Lung (tissue), 11 donors: ENCODE measurements at regions not wholly inside any gene's neighbourhood (a gene's known extent, or its start where the extent isn't known, plus 50 kb on each side); places are given as distances from the start of the nearest gene placed in this dataset.

ENCODE experiments used
- ATAC-seq: fragments of 200-7000 bp; cut with Tn5 transposase; one replicate; pipeline ENCODE4 v1.9.1; 2020; ENCODE audit warnings: moderate number of reproducible peaks; ENCODE audit not compliant: insufficient read depth, low FRiP score
- DNase-seq, 3 donors: peaks; one replicate each; pipeline ENCODE4 v3.0.0-alpha.2; 2013 to 2017
- H3K27ac ChIP-seq, 2 donors: one replicate each; pipeline ENCODE4 v1.5.1; 2013; ENCODE audit warnings: mild to moderate bottlenecking in 2 of 2, moderate library complexity in 2 of 2, control low read depth in 1 of 2, inconsistent platforms in 1 of 2, low read depth in 1 of 2, low read length in 1 of 2
- H3K27me3 ChIP-seq, 3 donors: one replicate each; pipeline ENCODE4 v1.5.1; 2013; ENCODE audit warnings: low read length in 2 of 3; ENCODE audit not compliant: control insufficient read depth in 3 of 3, insufficient read depth in 3 of 3
- H3K36me3 ChIP-seq, 4 donors: one replicate each; pipeline ENCODE4 v1.5.1; 2013; ENCODE audit warnings: low read length in 4 of 4, mild to moderate bottlenecking in 1 of 4, moderate library complexity in 1 of 4; ENCODE audit not compliant: control insufficient read depth in 4 of 4, insufficient read depth in 4 of 4
- H3K4me1 ChIP-seq, 5 donors: one replicate each; pipeline ENCODE4 v1.5.1; 2013; ENCODE audit warnings: low read length in 5 of 5, mild to moderate bottlenecking in 2 of 5, moderate library complexity in 1 of 5; ENCODE audit not compliant: control insufficient read depth in 5 of 5, insufficient read depth in 5 of 5
- H3K4me3 ChIP-seq: one replicate; pipeline ENCODE4 v1.5.1; 2013; ENCODE audit warnings: mild to moderate bottlenecking, control low read depth, moderate library complexity
- H3K9ac ChIP-seq, 2 donors: one replicate each; pipeline ENCODE4 v1.5.1; 2013; ENCODE audit warnings: low read length in 2 of 2, control low read depth in 1 of 2; ENCODE audit not compliant: insufficient read depth in 1 of 2
- H3K9me3 ChIP-seq, 4 donors: one replicate each; pipeline ENCODE4 v1.5.1; 2013; ENCODE audit warnings: low read length in 3 of 4, mild to moderate bottlenecking in 1 of 4, moderate library complexity in 1 of 4; ENCODE audit not compliant: control insufficient read depth in 4 of 4, insufficient read depth in 3 of 4
- CTCF ChIP-seq: IDR thresholded peaks from 2 replicates; pipeline ENCODE4 v1.5.1; 2012; ENCODE audit warnings: mild to moderate bottlenecking; ENCODE audit errors: control extremely low read depth, extremely low read depth
- WGBS, 2 donors: extraction: QIAGEN DNeasy Blood & Tissue Kit; methylation state at CpG; one replicate each; pipeline ENCODE4 v1.1.7; 2013; 5-methylcytosine and 5-hydroxymethylcytosine counted together
- donor health status: control.
- donor health status: control.
- donor health status: Bipolar disorder and iron deficiency.
- donor health status: healthy.
- donor health status: DM: yes; HTN: yes; CAD: no.

- ATAC-seq (no peak), DNase-seq (no peak)
- no peaks in the 10 kb centered on the region for H3K36me3 ChIP-seq
- no peaks in the 10 kb centered on the region for H3K9me3 ChIP-seq
- WGBS, 2 donors, result 53 to 58% methylated on average over 5 of the region's 5 CpGs
- H3K9ac ChIP-seq, result no peak overlapping the region
- TF ChIP-seq CTCF, result no peak
- no peak overlapping the region for H3K27ac ChIP-seq
- no peaks in the 10 kb centered on the region for H3K27me3 ChIP-seq
- H3K4me1 ChIP-seq, result no peaks in the 10 kb centered on the region
- H3K4me3 ChIP-seq, result no peak overlapping the region
These were observed 755.1 kb downstream of the ROBO2 start for GRCh38 chr3:77795013-77795412.

DNA sequence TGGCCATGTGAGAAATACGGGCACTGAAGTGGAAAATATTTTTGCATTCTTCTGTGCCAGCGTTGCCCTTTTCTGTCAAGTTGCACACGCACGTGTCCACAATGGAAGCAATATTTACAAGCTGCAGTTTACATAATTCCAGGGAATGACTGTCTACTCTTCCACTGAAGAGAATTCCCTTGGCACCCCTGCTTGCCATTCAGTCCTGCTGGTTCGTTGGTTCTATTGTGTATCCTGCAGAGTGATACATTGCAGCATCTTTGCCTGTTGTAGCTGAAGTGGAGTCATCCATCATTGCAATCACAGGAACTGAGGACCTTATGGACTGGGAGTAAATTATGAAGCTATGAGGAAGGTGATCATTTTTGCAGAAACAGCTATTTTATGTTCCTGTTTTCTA, 759.4 kb downstream of the ROBO2 start:
- Histone ChIP-seq H3K9ac (no peak overlapping the region), H3K27ac (no peak overlapping the region), H3K4me3 (no peak overlapping the region), H3K36me3 (no peaks in the 10 kb centered on the region), H3K9me3 (no peaks in the 10 kb centered on the region), H3K4me1 (no peaks in the 10 kb centered on the region), H3K27me3 (no peaks in the 10 kb centered on the region)
- TF ChIP-seq CTCF, result no peak
- DNase-seq (no peak), ATAC-seq (no peak)
- WGBS, 2 donors, result 78 to 81% methylated on average over 5 of the region's 5 CpGs

DNA sequence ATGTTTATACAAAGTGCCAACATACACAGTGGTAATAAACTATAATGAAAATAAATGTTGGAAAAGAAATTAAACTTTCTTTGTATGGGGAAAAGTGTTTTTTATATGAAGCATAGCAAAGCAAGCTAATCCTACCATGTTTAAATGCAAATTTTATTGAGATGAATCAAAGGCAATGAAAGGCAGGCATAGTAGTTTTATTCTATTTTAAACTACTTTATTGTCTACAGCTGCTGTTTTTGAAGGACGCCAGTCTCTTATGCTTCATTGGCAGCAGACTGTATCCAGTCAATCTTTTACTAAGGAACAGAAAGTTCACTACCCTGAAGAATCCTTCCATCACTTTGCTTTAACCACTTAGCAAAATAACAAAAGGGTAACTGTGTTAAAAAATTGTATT, 761.0 kb downstream of the ROBO2 start:
- WGBS, 2 donors, result 78 to 82% methylated on average over 1 of the region's 1 CpG
- Histone ChIP-seq H3K36me3 (no peaks in the 10 kb centered on the region), H3K27me3 (no peaks in the 10 kb centered on the region), H3K4me1 (no peaks in the 10 kb centered on the region), H3K27ac (no peak overlapping the region), H3K9ac (no peak overlapping the region), H3K9me3 (no peaks in the 10 kb centered on the region), H3K4me3 (no peak overlapping the region)
- ATAC-seq, result no peak
- TF ChIP-seq CTCF, result no peak
- DNase-seq, result no peak

DNA sequence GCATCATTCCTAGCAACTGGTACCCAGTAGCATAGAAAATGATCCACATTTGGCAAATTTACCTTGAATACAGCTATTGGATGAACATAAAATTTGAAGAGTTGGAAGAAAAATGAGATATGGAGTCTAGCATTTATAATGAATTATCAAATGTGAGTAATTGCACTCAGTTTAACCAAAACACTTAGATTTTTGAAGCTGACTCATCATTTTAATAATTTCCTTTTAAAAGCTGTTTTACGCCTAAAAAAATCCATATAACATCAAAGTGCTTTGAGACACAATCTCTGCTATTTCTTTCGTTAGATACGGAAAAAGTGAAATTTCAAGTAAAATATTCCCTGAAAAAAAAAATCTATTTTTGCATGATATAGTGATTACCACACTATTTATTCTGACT, 767.4 kb downstream of the ROBO2 start:
- no peak overlapping the region for H3K9ac ChIP-seq

More for the DNA sequence above, 767.4 kb downstream of the ROBO2 start:
- no peak for ATAC-seq
- Histone ChIP-seq H3K4me3 (no peak overlapping the region), H3K27ac (no peak overlapping the region), H3K9me3 (no peaks in the 10 kb centered on the region), H3K27me3 (no peaks in the 10 kb centered on the region), H3K4me1 (no peaks in the 10 kb centered on the region), H3K36me3 (no peaks in the 10 kb centered on the region)
- DNase-seq, result no peak
- 91 to 96% methylated on average over 3 of the region's 3 CpGs for WGBS, 2 donors
- TF ChIP-seq CTCF, result no peak
